Activated naive CD4-positive, alpha-beta T cell (primary cell): ENCODE measurements at regions not wholly inside any gene's neighbourhood (a gene's known extent, or its start where the extent isn't known, plus 50 kb on each side); places are given as distances from the start of the nearest gene placed in this dataset.
"Not testable (repeated sequence)": the region's sequence is repeated elsewhere in the genome, so short reads cannot be mapped to it uniquely, and the experiment has no call there.

ENCODE experiments used
- DNase-seq, 4 experiments: peaks; one replicate each; lab custom pipeline; 2025; lab: John Stamatoyannopoulos, UW

GRCh38 chr4:31482691-31483090 lies 762.5 kb downstream of the PCDH7 start:
- DNase-seq = no peak

DNA sequence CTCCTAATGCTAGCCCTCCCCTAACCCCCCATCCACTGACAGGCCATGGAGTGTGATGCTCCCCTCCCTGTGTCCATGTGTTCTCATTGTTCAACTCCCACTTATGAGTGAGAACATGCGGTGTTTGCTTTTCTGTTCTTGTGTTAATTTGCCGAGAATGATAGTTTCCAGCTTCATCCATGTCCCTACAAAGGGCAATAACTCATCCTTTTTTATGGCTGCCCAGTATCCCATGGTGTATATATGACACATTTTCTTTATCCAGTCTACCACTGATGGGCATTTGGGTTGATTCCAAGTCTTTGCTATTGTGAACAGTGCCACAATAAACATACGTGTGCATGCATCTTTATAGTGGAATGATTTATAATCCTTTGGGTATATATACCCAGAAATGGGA lies 779.0 kb downstream of the PCDH7 start:
- not testable (repeated sequence) for DNase-seq

DNA sequence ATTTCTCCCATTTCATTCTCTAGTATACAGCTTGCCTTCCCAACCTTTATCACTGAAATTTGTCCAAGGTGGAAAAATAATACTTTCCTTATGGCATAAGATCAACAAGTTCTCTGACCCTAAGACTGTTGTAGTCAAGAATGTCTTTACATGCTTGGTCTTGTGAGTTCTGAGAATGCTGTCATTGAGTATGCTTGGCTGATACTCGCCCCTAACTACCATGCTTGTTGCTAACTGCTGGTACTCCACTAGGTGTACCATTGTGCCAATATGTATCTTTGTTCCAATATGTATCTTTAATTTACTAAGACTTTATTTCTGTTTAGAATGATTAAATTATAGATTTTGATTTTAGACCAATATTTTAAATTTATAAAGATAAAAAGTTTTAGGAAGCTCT lies 796.4 kb downstream of the PCDH7 start:
- DNase-seq = no peak

- DNase-seq = no peak
These were observed 798.7 kb downstream of the PCDH7 start for GRCh38 chr4:31518796-31519250.

DNA sequence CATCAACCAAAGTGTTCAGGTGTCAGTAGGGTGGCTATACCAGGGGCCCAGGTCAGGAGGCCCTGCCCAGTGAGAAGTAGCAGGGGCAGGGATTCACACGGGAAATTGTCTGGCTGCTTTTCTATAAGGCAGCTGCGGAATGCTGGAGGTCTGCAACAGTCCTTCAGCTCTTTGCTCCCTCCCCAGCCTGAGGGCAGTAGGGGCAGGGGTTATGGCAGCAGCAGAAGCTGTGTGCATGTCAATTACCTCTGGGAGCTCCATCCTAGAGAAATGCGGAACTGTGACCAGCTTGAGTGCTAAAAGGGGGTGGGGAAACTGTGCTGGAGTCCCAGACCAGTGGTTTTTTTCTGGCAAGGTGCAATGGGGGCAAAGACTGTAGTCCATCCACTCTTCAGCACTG lies 810.4 kb downstream of the PCDH7 start:
- DNase-seq = no peak

DNA sequence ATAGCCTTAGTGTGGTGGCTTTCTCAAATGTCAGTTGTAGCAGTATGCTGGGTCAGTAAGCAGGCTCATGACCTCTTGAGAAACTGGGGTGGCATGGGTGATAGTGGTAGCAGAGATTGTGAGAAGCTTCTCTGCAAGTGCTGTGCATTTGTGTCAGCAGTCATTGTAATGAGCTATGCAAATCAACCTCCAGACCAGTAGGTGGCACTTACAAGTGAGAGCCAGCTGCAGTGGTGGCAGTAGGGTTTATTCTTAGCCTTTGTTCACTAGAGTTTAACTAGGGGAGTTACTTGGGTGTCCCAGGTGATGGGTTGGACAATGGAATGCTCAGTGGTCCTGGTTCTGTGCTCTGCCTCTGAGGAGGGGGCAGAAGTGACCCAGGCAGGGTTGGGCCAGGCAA lies 818.7 kb downstream of the PCDH7 start:
- DNase-seq = no peak

DNA sequence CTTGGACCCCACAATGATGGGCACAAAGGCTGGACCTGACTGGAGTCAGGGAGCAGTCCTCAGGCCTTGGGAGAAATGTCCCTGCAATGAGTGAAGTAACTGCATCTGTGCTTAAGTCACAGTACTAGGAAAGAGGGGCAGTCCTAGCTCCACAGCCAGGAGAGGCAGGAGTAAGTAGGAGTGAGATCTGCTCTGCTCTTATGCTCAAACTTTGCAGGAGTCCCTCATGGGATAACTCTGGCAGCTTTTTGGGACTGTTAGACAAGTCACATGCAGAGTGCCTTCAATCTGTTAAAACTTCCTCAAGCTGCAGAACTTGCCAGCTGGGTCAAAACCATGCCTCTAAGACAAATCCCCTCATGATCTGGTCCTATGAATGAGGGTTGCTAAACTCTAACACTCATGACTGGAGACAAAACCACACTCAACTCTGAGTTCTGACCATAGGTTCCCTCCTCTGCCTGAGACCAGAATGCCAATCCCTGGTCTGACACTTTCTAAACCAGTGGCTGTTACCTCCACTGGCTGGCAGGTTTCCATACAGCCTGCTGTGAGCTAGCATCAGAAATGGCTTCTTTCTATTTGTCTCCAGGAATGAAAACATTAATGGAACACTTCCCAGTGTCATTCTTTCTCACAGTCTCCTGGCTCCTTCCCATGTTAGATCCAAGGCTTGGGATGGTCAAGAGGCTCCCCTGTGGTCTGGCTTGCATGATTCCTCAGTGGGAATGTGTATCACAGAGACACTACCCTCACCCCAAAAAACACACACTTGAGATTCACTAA lies 819.3 kb downstream of the PCDH7 start:
- no peak for DNase-seq

DNA sequence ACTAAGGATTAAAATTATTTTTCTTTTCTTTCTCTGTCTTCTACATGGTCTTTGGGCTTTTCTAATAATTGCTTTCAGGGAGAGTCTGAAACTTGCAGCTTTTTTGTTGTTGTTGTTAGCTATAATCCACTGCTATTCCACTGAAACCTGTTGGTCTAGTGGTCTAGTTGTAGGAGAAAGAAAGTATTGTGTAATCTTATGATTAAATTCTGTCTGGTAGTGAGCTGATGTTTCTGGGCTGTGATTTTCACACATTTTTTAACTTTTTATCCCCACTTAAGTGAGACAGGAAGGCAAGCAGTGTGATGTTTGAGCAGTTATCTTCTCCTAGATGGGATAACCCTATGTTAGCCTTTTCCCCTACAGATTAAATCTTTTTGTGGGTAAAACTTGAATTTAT lies 825.2 kb downstream of the PCDH7 start:
- no peak for DNase-seq

DNA sequence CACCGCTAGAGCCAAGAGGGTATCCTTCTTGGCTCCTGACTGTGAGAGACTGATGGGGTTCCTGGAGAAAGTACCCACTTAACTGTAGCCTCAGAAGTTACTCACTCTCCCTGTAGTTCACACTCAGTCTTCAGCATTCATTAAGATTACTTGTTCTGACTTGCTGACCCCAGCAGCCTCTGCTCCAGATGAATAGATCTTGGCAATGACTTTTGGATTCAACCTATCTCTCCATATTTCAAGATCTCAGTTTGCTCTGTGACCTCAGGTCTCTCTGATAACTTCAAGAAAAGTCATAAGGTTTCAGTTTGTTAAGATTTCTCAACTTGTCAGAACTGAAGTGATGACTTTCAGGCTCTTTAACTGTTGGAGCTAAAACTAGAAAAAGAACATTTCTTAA lies 825.6 kb downstream of the PCDH7 start:
- no peak for DNase-seq

DNA sequence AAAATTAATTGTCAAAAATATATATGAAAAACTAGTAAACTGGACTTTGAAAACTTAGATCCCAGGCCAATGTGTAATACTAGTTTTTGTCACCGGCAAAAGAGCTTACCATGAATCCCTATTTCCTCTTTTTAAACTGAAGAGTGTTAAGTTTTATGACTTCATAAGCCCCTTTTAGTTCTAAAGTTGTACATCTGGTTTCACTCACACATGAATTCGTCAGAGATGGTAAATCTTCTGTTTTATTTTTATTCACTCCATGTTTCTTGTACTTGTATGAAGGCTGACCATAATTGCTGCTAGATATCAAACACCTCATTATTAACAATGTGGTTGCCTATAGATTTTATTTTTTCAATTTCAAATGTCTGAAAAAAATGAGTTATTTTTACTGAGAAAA lies 827.9 kb downstream of the PCDH7 start:
- DNase-seq = no peak

DNA sequence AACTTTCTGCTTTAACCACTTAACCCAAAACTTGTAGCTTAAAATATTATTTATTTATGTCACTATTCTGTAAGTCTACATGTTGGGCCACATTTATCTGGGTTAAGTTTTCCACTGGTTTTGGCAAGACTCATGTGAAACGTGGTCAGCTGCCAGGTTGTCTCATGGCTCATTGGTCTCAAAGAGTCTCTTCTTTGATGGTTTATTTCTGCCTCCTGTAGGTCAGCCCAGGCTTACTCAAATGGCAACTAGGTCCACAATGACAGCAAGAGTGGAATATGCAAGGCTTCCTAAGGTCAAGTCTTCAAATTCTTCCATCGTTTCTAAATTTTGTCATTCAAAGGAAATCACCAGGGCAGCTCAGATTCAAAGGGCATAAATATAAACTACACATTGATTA lies 828.7 kb downstream of the PCDH7 start:
- DNase-seq = no peak

DNA sequence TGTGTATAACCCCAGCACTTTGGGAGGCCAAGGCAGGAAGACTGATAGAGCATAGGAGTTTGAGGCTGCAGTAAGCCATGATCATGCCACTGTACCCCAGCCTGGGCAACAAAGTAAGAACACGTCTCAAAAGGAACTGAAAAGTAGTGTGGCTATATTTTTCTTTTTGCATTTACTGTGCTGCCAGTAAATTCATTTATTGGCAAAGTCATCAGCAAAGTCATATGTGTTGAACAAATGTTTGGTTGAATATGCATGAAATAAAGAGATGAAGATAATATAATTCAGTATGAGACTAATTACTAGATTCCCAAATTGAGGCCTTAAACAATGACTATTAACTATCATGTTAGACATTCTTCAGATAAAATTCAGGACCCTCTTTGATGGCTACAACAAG lies 829.1 kb downstream of the PCDH7 start:
- no peak for DNase-seq

DNA sequence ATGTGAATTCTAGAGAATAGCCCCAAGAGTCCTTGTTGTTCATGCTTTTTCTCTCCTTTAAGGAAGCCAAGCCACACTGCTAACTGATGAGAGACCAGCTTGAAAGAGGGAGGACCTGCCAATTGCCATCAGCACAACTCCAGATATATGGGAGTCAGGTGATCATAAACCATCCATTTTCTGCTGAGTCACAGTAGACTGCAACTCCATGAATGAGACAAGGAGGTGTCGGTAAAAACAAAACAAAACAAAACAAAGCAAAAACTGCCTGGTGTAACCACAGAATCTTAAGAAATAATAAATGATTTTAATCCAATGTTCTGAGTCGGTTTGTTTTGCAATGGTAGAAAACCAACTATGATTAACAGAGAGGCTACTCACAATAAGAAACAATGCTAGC lies 837.3 kb downstream of the PCDH7 start:
- DNase-seq = no peak

DNA sequence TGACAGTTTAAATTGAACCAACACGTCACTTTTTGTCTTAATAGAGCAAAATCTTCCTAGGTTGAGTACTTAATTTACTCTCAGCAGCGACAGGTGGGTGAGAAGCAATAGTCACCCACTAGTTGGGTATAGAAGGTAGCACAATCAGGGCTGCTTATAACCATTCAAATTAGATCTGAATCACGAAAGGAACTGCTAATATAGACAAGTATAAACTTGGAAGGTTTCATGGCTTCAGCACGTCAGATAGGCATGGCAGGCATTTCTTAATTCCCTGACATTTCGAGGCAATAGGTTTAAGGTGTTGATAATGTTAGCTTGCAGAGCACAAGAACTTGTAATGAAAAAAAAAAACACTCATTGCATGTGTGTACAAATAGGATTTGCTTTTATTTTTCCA lies 853.4 kb downstream of the PCDH7 start:
- no peak for DNase-seq

DNA sequence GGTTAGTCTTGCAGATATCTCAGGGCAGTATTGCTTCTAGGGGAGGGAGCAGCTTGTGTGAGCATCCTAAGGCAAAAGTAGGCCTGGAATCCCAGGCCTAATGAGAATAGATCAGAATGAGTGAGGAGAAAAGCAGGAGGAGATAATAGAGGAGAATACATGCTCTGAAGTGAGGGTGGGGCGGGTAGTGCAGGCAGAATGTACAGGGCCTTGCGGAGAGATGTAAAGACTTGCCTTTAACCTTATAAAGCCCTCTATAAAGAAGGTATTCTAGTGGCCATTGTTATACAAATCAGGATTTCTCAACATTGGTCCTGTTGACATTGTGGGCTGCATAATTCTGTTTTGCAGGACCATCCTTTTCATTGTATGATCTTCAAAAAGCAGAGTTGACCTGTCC lies 855.3 kb downstream of the PCDH7 start:
- no peak for DNase-seq

GRCh38 chr4:31580843-31581242 lies 860.7 kb downstream of the PCDH7 start:
- no peak for DNase-seq

DNA sequence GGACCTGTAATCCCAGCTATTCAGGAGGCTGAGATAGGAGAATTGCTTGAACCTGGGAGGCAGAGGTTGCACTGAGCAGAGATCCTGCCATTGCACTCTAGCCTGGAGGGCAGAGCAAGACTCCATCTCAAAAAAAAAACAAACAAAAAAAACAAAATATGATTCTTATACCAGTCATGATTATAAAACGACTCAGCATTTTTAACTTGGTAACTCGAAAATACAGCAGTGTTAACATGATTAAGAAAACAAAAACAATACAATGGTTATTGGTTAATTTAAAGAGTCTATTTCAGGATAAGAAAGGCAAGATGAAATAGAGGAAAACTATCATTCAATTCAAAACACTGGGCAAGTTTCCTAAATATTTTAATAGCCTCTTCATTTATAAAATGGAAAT lies 865.3 kb downstream of the PCDH7 start:
- no peak for DNase-seq

DNA sequence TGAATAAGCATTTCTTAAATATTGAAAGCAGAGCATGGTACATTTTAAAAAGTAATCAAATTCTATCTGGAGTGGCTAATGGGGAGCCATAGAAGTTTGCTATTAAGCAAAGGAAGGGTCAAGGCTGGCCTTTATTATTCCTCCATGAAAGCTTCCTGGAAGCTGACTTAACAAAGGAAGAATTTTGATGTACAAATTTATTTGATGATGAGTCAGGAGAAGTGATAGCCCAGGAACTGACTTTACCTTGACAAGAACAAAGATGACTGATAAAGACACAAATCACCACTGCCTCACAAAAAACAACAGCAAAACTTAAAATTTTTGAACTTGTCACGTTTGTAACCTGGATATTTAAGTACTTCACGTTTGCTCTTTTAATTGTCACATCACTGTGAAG lies 872.1 kb downstream of the PCDH7 start:
- DNase-seq = no peak

- DNase-seq = no peak
These were observed 875.3 kb downstream of the PCDH7 start for GRCh38 chr4:31595496-31595895.

GRCh38 chr4:31598639-31599038 lies 878.5 kb downstream of the PCDH7 start:
- DNase-seq = no peak

- no peak for DNase-seq
These were observed 881.6 kb downstream of the PCDH7 start for GRCh38 chr4:31601793-31602192.

GRCh38 chr4:31613946-31614623 lies 893.9 kb downstream of the PCDH7 start:
- no peak for DNase-seq

DNA sequence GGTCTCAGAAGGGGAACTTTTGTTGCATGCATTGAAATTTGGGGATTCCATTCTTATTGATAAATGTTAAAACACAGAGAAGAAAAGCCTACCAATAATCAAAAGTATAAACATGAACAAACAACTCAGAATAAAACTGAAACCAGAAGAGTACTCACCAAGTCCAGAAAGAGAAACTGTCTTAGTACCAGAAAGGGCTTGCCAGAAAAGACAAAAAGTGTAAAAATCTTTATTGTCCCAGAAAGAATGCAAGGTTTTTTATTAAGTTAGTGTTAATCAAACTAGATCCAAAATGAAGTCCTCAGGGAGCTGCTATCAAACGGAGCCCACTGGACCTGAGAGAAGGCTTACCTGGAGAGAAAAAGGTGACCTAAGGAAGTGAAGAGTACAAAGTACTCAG lies 897.5 kb downstream of the PCDH7 start:
- DNase-seq = no peak

- DNase-seq = no peak
These were observed 900.3 kb downstream of the PCDH7 start for GRCh38 chr4:31620476-31620875.
